Smooth muscle cell (in vitro differentiated cells): ENCODE measurements at regions not wholly inside any gene's neighbourhood (a gene's known extent, or its start where the extent isn't known, plus 50 kb on each side); places are given as distances from the start of the nearest gene placed in this dataset.

ENCODE experiments used
- DNase-seq: peaks from one replicate; lab custom pipeline; 2025; ENCODE audit not compliant: unreplicated experiment; lab: John Stamatoyannopoulos, UW
- H2AFZ ChIP-seq: fragments of 200-600 bp; sonication (generic); 2 replicates; pipeline ENCODE4 v1.6.0; 2016; ENCODE audit warnings: antibody characterized with exemption, low read depth, mild to moderate bottlenecking
- H3F3A ChIP-seq: fragments of 200-600 bp; sonication (generic); 2 replicates; pipeline ENCODE4 v1.6.0; 2017; ENCODE audit warnings: antibody characterized with exemption, low read depth
- H3K27ac ChIP-seq: fragments of 200-600 bp; sonication (generic); 2 replicates; pipeline ENCODE4 v1.5.1; 2016; ENCODE audit warnings: low read depth, mild to moderate bottlenecking
- H3K27me3 ChIP-seq: fragments of 200-600 bp; sonication (generic); 2 replicates; pipeline ENCODE4 v1.6.1; 2016; ENCODE audit warnings: low read depth, mild to moderate bottlenecking
- H3K36me3 ChIP-seq: fragments of 200-600 bp; sonication (generic); 2 replicates; pipeline ENCODE4 v1.5.1; 2016; ENCODE audit warnings: low read depth
- H3K4me1 ChIP-seq: fragments of 200-600 bp; sonication (generic); 2 replicates; pipeline ENCODE4 v1.5.1; 2016; ENCODE audit warnings: low read depth
- H3K4me2 ChIP-seq: fragments of 200-600 bp; sonication (generic); 2 replicates; pipeline ENCODE4 v1.6.0; 2016; ENCODE audit warnings: mild to moderate bottlenecking
- H3K4me3 ChIP-seq: fragments of 200-600 bp; sonication (generic); 2 replicates; pipeline ENCODE4 v1.5.1; 2016; ENCODE audit warnings: mild to moderate bottlenecking
- H3K79me2 ChIP-seq: fragments of 200-600 bp; sonication (generic); 2 replicates; pipeline ENCODE4 v1.6.0; 2016; ENCODE audit warnings: low read depth, mild to moderate bottlenecking
- H3K9ac ChIP-seq: fragments of 200-600 bp; sonication (generic); 2 replicates; pipeline ENCODE4 v1.6.0; 2016; ENCODE audit warnings: low read depth
- H3K9me3 ChIP-seq: fragments of 200-600 bp; sonication (generic); replicated peaks from 2 replicates; pipeline ENCODE4 v1.5.1; 2016; ENCODE audit warnings: low read depth
- H4K20me1 ChIP-seq: fragments of 200-600 bp; sonication (generic); 2 replicates; pipeline ENCODE4 v1.6.0; 2016; ENCODE audit warnings: low read depth
- CTCF ChIP-seq: fragments of 200-600 bp; sonication (generic); IDR thresholded peaks from 2 replicates; pipeline ENCODE4 v1.5.1; 2017; ENCODE audit warnings: borderline replicate concordance, mild to moderate bottlenecking, antibody characterized with exemption; ENCODE audit not compliant: insufficient read depth, poor library complexity, severe bottlenecking
- WGBS: methylation state at CpG from one replicate; pipeline ENCODE4 v1.1.7; 2016; ENCODE audit warnings: low lambda C conversion rate; 5-methylcytosine and 5-hydroxymethylcytosine counted together

DNA sequence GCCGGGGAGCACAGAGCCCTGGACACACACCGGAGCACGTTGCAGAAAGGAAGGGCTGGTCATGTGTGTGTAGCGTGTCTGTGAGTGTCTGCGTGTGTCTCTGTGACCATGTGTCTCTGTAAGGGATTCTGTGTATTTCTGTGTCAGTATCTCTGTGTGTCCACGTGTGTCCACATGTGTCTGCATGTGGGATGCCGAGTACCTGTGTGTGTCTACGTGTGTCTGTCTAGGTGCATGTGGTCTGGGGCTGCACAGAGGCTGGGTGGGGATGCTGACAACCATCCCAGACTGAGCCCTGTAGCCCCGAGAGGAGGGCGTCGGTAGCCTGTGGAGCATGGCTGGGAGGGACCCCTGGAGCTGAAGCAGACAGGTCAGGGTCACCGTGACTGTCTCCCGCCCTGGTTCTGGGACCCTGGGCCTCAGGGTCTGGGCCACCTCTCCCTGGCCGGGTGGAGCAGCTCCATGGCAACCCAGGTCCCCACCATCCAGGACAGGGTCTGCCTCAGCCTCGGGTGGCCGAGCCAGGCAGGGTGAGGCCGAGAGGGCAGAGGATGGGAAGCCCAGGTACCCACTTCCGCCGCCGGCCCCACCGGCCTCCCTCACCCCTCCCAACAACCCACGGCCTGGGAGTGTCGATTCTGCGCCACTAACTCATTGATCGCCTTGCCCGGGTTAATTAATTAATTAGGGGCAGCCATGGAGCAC is 122.7 kb downstream of the FAM53A start:
- DNase-seq, result no peak
- Histone ChIP-seq H3K9me3 (no peaks in the 10 kb centered on the region), H3K79me2 (no peaks in the 10 kb centered on the region), H4K20me1 (no peaks in the 10 kb centered on the region), H3K4me3 (no peak overlapping the region), H3K4me2 (no peak overlapping the region), H3F3A (no peaks in the 10 kb centered on the region), H3K9ac (no peak overlapping the region), H3K36me3 (no peaks in the 10 kb centered on the region), H3K27ac (no peak overlapping the region), H2AFZ (no peak overlapping the region), H3K4me1 (no peaks in the 10 kb centered on the region), H3K27me3 (peaks cover 7% of the 10 kb centered on the region)
- WGBS, result 95% methylated on average over 26 of the region's 26 CpGs
- no peak for TF ChIP-seq CTCF

DNA sequence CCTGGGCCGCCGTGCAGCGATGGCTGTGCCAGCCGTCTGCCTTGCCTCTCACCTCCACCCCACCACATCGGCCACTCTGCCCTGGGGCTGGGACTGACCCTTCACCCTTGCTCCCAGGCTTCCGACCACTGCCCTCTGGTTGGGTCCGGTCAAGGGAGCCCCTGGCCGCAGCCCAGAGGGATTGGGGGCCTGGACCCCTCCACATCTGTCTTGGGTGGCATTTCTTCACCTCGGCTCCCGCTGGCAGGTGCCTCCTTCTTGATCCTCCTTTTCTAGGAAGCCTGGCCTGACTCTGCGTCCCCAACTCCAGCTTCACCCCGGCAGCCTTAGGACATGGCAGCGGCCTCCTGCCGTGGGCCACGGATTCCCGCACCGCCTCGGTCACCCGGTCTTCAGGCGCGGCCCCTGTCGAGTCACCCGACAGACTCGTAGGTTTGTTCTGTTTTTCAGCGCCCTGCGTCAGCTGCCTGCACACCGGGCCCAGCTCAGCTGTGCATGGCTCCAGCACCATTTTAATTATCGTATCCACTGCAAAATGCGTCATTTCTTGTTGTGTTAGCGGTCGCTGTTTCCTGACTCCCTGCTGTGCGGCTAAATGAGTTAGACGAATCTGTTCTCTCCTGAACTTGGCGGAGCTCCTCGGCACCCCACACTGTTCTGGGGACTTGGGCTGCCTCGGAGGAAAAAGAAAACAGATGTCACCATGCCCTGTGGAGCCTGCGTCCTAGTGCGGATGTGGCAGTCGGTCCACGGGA is 124.0 kb downstream of the FAM53A start:
- Histone ChIP-seq H3K79me2 (no peaks in the 10 kb centered on the region), H3K36me3 (no peaks in the 10 kb centered on the region), H3K27me3 (peaks cover 15% of the 10 kb centered on the region), H3K4me3 (no peak overlapping the region), H3K4me2 (no peak overlapping the region), H4K20me1 (no peaks in the 10 kb centered on the region), H2AFZ (no peak overlapping the region), H3K9me3 (no peaks in the 10 kb centered on the region), H3K4me1 (no peaks in the 10 kb centered on the region), H3K27ac (no peak overlapping the region), H3K9ac (no peak overlapping the region), H3F3A (no peaks in the 10 kb centered on the region)
- DNase-seq, result no peak
- TF ChIP-seq CTCF, result no peak
- 93% methylated on average over 40 of the region's 40 CpGs for WGBS

GRCh38 chr4:1558205-1558604 is 125.9 kb downstream of the FAM53A start:
- no peaks in the 10 kb centered on the region for H3K79me2 ChIP-seq
- H3K27ac ChIP-seq, result no peak overlapping the region
- no peaks in the 10 kb centered on the region for H3K4me1 ChIP-seq
- H3K4me2 ChIP-seq, result no peak overlapping the region
- H3K36me3 ChIP-seq, result no peaks in the 10 kb centered on the region
- H3K9me3 ChIP-seq, result no peaks in the 10 kb centered on the region
- H2AFZ ChIP-seq, result no peak overlapping the region
- H3K4me3 ChIP-seq, result no peak overlapping the region
- no peak for DNase-seq
- H4K20me1 ChIP-seq, result no peaks in the 10 kb centered on the region
- TF ChIP-seq CTCF, result no peak
- 79% methylated on average over 7 of the region's 10 CpGs for WGBS
- H3K27me3 ChIP-seq, result peaks cover 15% of the 10 kb centered on the region
- no peak overlapping the region for H3K9ac ChIP-seq
- H3F3A ChIP-seq, result no peaks in the 10 kb centered on the region

GRCh38 chr4:1557221-1557597 is 126.9 kb downstream of the FAM53A start:
- no peak overlapping the region for H3K9ac ChIP-seq
- no peaks in the 10 kb centered on the region for H3F3A ChIP-seq
- 80% methylated on average over 8 of the region's 13 CpGs for WGBS
- peaks cover 15% of the 10 kb centered on the region for H3K27me3 ChIP-seq
- TF ChIP-seq CTCF, result no peak
- no peaks in the 10 kb centered on the region for H3K36me3 ChIP-seq
- H2AFZ ChIP-seq, result no peak overlapping the region
- no peaks in the 10 kb centered on the region for H3K9me3 ChIP-seq
- no peak for DNase-seq
- H3K79me2 ChIP-seq, result no peaks in the 10 kb centered on the region
- H3K4me2 ChIP-seq, result no peak overlapping the region
- no peak overlapping the region for H3K4me3 ChIP-seq
- H4K20me1 ChIP-seq, result no peaks in the 10 kb centered on the region
- no peaks in the 10 kb centered on the region for H3K4me1 ChIP-seq
- H3K27ac ChIP-seq, result no peak overlapping the region
